GM23338 (cell line): ENCODE measurements at regions not wholly inside any gene's neighbourhood (a gene's known extent, or its start where the extent isn't known, plus 50 kb on each side); places are given as distances from the start of the nearest gene placed in this dataset.
A peak's percentile ranks its signal among the peaks of the same experiment; 100 is the strongest.

Source experiments
- ATAC-seq: fragments of 200-7000 bp; cut with Tn5 transposase; 3 replicates; pipeline ENCODE4 v1.9.1; 2020
- DNase-seq: peaks from one replicate; pipeline ENCODE4 v3.0.0-alpha.2; 2015; ENCODE audit warnings: low spot score
- H2AFZ ChIP-seq: fragments of 200-600 bp; sonication (generic); 2 replicates; pipeline ENCODE4 v1.8.0; 2016; ENCODE audit warnings: antibody characterized with exemption, mild to moderate bottlenecking, moderate library complexity
- H3F3A ChIP-seq: fragments of 200-600 bp; sonication (generic); replicated peaks from 2 replicates; pipeline ENCODE4 v1.8.0; 2017; ENCODE audit warnings: antibody characterized with exemption, mixed run types, low read depth
- H3K27ac ChIP-seq: fragments of 200-600 bp; sonication (generic); 2 replicates; pipeline ENCODE4 v1.6.1; 2016; ENCODE audit warnings: low read depth
- H3K27me3 ChIP-seq: fragments of 200-600 bp; sonication (generic); 2 replicates; pipeline ENCODE4 v1.8.0; 2016; ENCODE audit warnings: mild to moderate bottlenecking, mixed run types, moderate library complexity; ENCODE audit not compliant: insufficient read depth
- H3K36me3 ChIP-seq: fragments of 200-600 bp; sonication (generic); 2 replicates; pipeline ENCODE4 v1.8.0; 2016; ENCODE audit warnings: mild to moderate bottlenecking; ENCODE audit not compliant: insufficient read depth
- H3K4me1 ChIP-seq: fragments of 200-600 bp; sonication (generic); 2 replicates; pipeline ENCODE4 v1.8.0; 2016; ENCODE audit warnings: mild to moderate bottlenecking, moderate library complexity; ENCODE audit not compliant: insufficient read depth
- H3K4me2 ChIP-seq: fragments of 200-600 bp; sonication (generic); 2 replicates; pipeline ENCODE4 v1.7.1; 2017; ENCODE audit warnings: mixed run types
- H3K4me3 ChIP-seq: fragments of 200-600 bp; sonication (generic); 2 replicates; pipeline ENCODE4 v1.6.1; 2016; ENCODE audit warnings: mixed run types
- H3K79me2 ChIP-seq: fragments of 200-600 bp; sonication (generic); replicated peaks from 2 replicates; pipeline ENCODE4 v1.8.0; 2017; ENCODE audit warnings: mild to moderate bottlenecking; ENCODE audit not compliant: insufficient read depth
- H3K9me2 ChIP-seq: fragments of 200-600 bp; sonication (generic); 2 replicates; pipeline ENCODE4 v1.8.0; 2017; ENCODE audit not compliant: insufficient read depth
- H4K20me1 ChIP-seq: fragments of 200-600 bp; sonication (generic); replicated peaks from 2 replicates; pipeline ENCODE4 v1.8.0; 2017; ENCODE audit warnings: mild to moderate bottlenecking; ENCODE audit not compliant: insufficient read depth
- H3K27ac Mint-ChIP-seq: 2 replicates; pipeline ENCODE4 v1.8.0; 2020; ENCODE audit warnings: inconsistent platforms, mild to moderate bottlenecking, moderate library complexity, mixed read lengths
- H3K27me3 Mint-ChIP-seq: 3 replicates; pipeline ENCODE4 v1.8.0; 2022; ENCODE audit warnings: low read depth, mild to moderate bottlenecking, moderate library complexity, mixed read lengths, inconsistent platforms; ENCODE audit not compliant: insufficient read depth, poor library complexity
- H3K36me3 Mint-ChIP-seq: 3 replicates; pipeline ENCODE4 v1.8.0; 2021; ENCODE audit warnings: low read depth, mild to moderate bottlenecking, inconsistent platforms, moderate library complexity, mixed read lengths
- H3K4me1 Mint-ChIP-seq: 3 replicates; pipeline ENCODE4 v1.8.0; 2020; ENCODE audit warnings: mild to moderate bottlenecking, inconsistent platforms, mixed read lengths
- H3K4me3 Mint-ChIP-seq: 3 replicates; pipeline ENCODE4 v1.8.0; 2021; ENCODE audit warnings: moderate library complexity, mild to moderate bottlenecking, inconsistent platforms, mixed read lengths
- H3K9me3 Mint-ChIP-seq: 3 replicates; pipeline ENCODE4 v1.8.0; 2020; ENCODE audit warnings: moderate library complexity, mild to moderate bottlenecking, inconsistent platforms, mixed read lengths
- CTCF ChIP-seq, 2 experiments: fragments of 200-600 bp in 1 of 2; sonication (generic) in 1 of 2; conservative IDR thresholded peaks; 2 replicates each; pipeline versions ENCODE4 v1.5.1 to v1.6.1; 2016 to 2017; ENCODE audit warnings: antibody characterized with exemption in 2 of 2, low read depth in 2 of 2, mild to moderate bottlenecking in 2 of 2, moderate library complexity in 1 of 2
- ETS1 ChIP-seq: IDR thresholded peaks from 2 replicates; pipeline ENCODE4 v1.6.1; 2016; ENCODE audit warnings: antibody characterized with exemption
- EZH2 ChIP-seq: fragments of 200-600 bp; sonication (generic); IDR thresholded peaks from one replicate; pipeline ENCODE4 v1.8.0; 2017; ENCODE audit warnings: antibody characterized with exemption, mild to moderate bottlenecking, low read depth; ENCODE audit not compliant: unreplicated experiment
- JUNB ChIP-seq: IDR thresholded peaks from one replicate; pipeline ENCODE4 v1.6.1; 2016; ENCODE audit warnings: antibody characterized with exemption; ENCODE audit not compliant: unreplicated experiment
- NANOG ChIP-seq: IDR thresholded peaks from 2 replicates; pipeline ENCODE4 v1.6.1; 2016; ENCODE audit warnings: antibody characterized with exemption, borderline replicate concordance
- POLR2AphosphoS5 ChIP-seq: IDR thresholded peaks from 2 replicates; pipeline ENCODE4 v1.6.1; 2016; ENCODE audit warnings: antibody characterized with exemption, low read depth
- REST ChIP-seq: IDR thresholded peaks from one replicate; pipeline ENCODE4 v1.6.1; 2018; ENCODE audit warnings: antibody characterized with exemption; ENCODE audit not compliant: unreplicated experiment
- ZNF114 ChIP-seq: fragments of 250-450 bp; sonication (Bioruptor Pico); IDR thresholded peaks from 2 replicates; pipeline ENCODE4 v1.5.0; 2020; ENCODE audit warnings: mild to moderate bottlenecking, moderate library complexity
- ZNF462 ChIP-seq: fragments of 250-450 bp; sonication (Bioruptor Pico); IDR thresholded peaks from 2 replicates; pipeline ENCODE4 v1.5.0; 2020; ENCODE audit warnings: mild to moderate bottlenecking, moderate library complexity

- no peak for DNase-seq
- no peaks in the 10 kb centered on the region for H3K27me3 ChIP-seq
- no peaks in the 10 kb centered on the region for H3K79me2 ChIP-seq
- 0 out of 2 replicates have a peak, but pooled peaks cover 10% of the 10 kb centered on the region for H3K9me2 ChIP-seq
- no peaks in the 10 kb centered on the region for H3K27me3 Mint-ChIP-seq
- H3K4me3 ChIP-seq, result no peak overlapping the region
- no peaks in the 10 kb centered on the region for H3F3A ChIP-seq
- H3K27ac ChIP-seq, result no peak overlapping the region
- H3K36me3 Mint-ChIP-seq, result no peaks in the 10 kb centered on the region
- H3K4me1 Mint-ChIP-seq, result peaks cover 7% of the 10 kb centered on the region; the same call in 2 of the 3 replicates
- no peak overlapping the region for H3K4me3 Mint-ChIP-seq
- no peak overlapping the region for H3K27ac Mint-ChIP-seq
- no peak for TF ChIP-seq POLR2AphosphoS5
- H3K4me1 ChIP-seq, result no peaks in the 10 kb centered on the region
- no peak overlapping the region for H3K4me2 ChIP-seq
- H3K36me3 ChIP-seq, result no peaks in the 10 kb centered on the region
- no peaks in the 10 kb centered on the region; the same call in 1 of the 2 replicates for H4K20me1 ChIP-seq
- no peaks in the 10 kb centered on the region for H3K9me3 Mint-ChIP-seq
- no peak overlapping the region for H2AFZ ChIP-seq
- no peak for ATAC-seq
Measured at GRCh38 chr1:95620076-95620475, 386.1 kb downstream of the RWDD3 start.

GRCh38 chr1:95622609-95623008 lies 388.6 kb downstream of the RWDD3 start:
- H3K9me3 Mint-ChIP-seq, result no peaks in the 10 kb centered on the region
- H3K4me3 Mint-ChIP-seq, result no peak overlapping the region
- Histone ChIP-seq H3K9me2 (no peaks in the 10 kb centered on the region), H4K20me1 (no peaks in the 10 kb centered on the region), H3K4me3 (no peak overlapping the region), H3F3A (no peaks in the 10 kb centered on the region), H3K4me2 (no peak overlapping the region), H3K27me3 (no peaks in the 10 kb centered on the region), H3K27ac (no peak overlapping the region), H3K79me2 (no peaks in the 10 kb centered on the region), H3K36me3 (no peaks in the 10 kb centered on the region), H3K4me1 (no peaks in the 10 kb centered on the region), H2AFZ (peak overlapping the region; percentile 72; the same call in 1 of the 2 replicates)
- TF ChIP-seq ETS1 (no peak), EZH2 (no peak), ZNF462 (no peak), JUNB (no peak), POLR2AphosphoS5 (no peak), CTCF (conservative IDR thresholded peaks at IDR 0.05; ENCODE audit: low read depth in 2 of 2) (no peak), REST (no peak), NANOG (no peak), ZNF114 (CRISPR knock-in tag) (no peak)
- ATAC-seq (no peak), DNase-seq (peak; percentile 5)
- H3K4me1 Mint-ChIP-seq, result peaks cover 7% of the 10 kb centered on the region; the same call in 2 of the 3 replicates
- H3K27me3 Mint-ChIP-seq, result peaks cover 4% of the 10 kb centered on the region
- no peaks in the 10 kb centered on the region for H3K36me3 Mint-ChIP-seq
- H3K27ac Mint-ChIP-seq, result no peak overlapping the region
